GM18519 (cell line): ENCODE measurements at regions not wholly inside any gene's neighbourhood (a gene's known extent, or its start where the extent isn't known, plus 50 kb on each side); places are given as distances from the start of the nearest gene placed in this dataset.
A peak's percentile ranks its signal among the peaks of the same experiment; 100 is the strongest.

ENCODE experiments used
- ATAC-seq: cut with Tn5 transposase; IDR thresholded peaks from one replicate; pipeline ENCODE4 v1.9.1; 2021; ENCODE audit warnings: mild to moderate bottlenecking, moderate library complexity; ENCODE audit not compliant: unreplicated experiment, low FRiP score

- ATAC-seq, result no peak
These were observed 219.0 kb upstream of the NAV2 start for GRCh38 chr11:19493446-19494213.

DNA sequence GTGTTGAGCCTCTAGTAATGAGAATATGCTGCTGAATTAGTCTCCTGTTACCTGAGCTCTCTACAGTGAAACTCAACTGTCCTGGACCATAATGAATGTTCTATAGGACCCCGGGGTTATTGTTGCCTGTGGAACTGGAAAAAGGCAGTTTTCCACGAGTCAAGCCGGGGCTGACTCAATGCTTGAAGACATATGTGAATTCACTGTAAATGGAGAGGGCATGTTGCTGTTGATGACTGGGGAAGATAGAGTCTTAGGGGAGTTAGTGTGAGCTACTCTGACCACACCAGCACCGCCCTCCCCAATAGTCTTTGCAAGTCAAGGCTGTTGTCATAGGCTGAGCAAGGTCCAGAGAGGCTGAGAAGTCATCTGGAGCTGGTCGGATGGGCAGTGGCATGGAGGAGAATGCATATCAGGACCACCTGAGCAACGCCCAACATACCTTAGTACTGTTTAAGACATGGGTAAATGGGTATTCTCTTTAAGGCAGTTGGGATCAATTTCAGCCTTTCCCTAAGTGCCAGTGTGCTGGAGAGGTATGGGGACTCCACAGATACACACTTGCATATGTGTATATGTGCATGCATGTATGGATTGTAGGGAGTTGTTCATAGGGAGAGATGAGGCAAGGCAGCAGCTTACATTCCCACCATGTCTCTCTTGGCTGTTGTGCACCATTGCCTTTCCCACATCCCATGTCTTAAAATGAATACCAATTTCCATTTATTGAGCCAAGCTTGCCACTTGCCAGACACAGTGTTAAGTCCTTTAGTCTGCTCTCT is 230.1 kb upstream of the NAV2 start:
- ATAC-seq, result no peak

GRCh38 chr11:19480540-19480939 is 232.1 kb upstream of the NAV2 start:
- no peak for ATAC-seq

DNA sequence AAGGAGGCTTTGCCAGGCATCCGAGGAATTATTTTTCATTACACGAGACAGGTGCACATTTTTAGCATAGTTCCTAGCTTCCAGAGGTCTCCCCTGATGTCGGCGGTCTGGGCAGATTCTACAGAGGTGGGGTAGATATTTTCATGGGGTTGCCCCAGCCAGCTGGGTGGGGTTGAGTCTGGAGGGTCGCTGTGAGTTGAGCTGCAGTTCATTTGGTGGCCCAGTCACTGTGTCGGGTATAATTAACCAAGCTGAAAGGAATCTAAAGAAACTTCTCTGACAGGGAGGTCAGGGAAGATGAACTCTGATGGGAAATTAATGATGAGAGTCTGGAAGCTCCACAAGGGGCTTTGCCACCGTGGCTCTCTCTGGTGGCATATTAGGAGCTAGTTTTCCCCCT is 233.7 kb upstream of the NAV2 start:
- no peak for ATAC-seq

DNA sequence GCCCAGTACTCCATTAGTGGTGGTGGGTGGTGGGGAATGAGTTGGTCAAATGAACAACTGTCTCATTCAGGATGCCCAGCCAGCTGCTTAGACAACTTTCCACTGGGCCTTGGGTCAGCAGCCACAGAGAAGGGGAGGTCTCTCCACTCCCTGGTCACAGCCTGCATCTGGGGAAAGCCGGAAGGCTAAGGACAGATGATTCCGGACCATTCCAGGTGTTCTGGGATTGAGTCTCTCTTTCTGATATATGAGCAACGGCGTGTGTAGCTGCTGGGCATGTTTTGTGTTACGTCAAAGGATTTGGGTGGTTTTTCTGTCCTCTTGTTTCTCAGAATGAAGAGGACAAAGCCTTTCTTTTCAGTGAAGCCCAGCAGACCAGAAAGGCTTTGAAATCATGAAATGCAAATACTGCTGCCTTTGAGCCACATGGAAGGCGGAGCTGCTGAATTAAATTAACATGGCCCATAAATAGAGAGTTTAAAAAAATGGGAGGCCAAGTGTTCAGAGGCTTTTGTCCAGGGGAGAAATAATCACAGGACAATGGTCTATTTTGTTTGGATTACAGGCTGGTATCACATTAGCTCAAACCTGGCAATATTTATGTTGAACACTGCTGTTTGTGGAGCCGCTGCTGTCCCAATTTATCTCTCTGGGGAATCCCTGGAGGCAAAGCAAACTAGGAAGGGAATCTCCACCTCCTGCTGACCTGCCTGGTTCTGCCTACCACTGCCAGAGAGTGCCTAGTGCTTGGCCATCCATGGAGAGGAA is 234.4 kb upstream of the E2F8 start:
- peak; percentile 61 for ATAC-seq

GRCh38 chr11:19474211-19474610 is 233.5 kb upstream of the E2F8 start:
- no peak for ATAC-seq

DNA sequence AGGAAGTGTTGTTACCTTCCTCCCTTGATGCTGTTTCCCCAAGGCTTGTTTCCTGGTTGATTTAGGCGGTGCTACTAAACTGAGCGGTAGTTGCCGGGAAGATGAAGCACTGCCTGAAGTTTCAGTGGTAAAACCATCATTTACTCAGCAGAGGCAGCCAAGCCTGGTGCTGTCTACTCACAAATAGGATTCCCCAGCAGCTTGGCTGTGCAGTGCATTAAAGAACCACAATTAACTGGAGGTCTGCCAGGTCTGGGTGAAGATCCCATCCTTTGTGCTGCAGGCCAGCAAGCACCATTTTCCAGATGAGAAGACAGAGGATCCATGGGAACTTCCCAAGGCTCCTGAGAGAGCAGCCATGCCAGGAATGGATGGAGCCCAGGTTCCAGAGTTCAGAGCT is 231.9 kb upstream of the E2F8 start:
- ATAC-seq, result no peak

- no peak for ATAC-seq
These were observed 227.2 kb upstream of the E2F8 start for GRCh38 chr11:19467904-19468303.

DNA sequence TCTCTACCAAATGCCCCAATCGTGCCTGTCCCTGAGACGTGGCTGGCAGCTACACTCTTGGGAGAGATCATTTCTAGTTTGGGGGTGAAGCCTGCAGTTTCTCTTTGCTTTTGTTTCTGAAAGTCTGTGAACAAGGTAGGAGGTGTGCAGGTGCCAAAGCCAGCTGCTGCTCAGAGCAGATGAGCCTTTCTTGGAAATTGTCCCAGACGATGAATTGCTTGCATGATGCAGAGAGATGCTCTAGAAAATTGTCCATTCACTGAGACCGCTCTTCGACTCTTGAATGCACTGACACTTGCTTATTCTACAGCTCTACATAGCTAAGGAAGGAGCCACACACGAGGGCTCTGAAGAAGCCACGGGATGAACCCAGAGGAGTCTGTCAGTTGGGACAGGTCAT is 225.6 kb upstream of the E2F8 start:
- no peak for ATAC-seq

- ATAC-seq, result no peak
These were observed 223.2 kb upstream of the E2F8 start for GRCh38 chr11:19463976-19464375.

- ATAC-seq, result no peak
These were observed 220.1 kb upstream of the E2F8 start for GRCh38 chr11:19460718-19461405.

DNA sequence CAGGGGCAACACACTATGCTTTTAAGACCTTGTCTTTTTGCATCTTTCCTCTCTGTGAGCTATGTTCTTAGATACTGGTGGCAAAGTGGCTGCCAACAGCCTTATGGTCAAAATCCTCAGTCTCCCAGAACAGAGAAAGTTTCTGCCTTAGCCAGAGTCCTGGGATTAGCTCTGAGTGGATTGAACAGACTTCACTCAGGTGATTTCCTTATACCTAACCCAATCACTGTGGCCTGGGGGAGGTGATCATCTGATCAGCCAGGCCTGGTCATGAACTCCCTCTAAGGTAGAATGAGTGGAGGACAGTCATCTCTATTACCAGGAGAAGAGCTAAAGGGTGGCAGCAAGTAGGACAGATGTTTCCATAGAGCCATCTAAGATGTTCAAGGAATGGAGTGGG is 218.5 kb upstream of the E2F8 start:
- no peak for ATAC-seq

GRCh38 chr11:19458721-19459120 is 218.0 kb upstream of the E2F8 start:
- no peak for ATAC-seq

DNA sequence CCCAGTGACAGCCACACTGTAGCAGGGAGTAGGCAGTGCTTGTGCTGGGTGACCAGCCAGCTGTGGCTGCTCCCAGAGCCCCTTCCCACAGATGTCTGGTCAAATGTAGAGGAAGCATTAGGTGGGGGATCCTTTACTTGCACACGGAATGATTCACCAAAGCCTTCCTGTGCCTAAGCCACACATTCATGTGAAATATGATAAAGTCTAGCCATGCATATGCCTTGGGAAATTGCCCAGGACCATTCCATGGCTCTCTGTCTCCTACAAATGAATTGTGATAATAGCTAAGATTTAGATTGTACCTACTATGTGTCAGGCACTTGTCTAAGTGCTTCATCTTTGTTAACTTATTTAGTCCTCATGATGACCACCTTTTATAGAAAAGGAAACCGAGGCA is 217.5 kb upstream of the E2F8 start:
- no peak for ATAC-seq

DNA sequence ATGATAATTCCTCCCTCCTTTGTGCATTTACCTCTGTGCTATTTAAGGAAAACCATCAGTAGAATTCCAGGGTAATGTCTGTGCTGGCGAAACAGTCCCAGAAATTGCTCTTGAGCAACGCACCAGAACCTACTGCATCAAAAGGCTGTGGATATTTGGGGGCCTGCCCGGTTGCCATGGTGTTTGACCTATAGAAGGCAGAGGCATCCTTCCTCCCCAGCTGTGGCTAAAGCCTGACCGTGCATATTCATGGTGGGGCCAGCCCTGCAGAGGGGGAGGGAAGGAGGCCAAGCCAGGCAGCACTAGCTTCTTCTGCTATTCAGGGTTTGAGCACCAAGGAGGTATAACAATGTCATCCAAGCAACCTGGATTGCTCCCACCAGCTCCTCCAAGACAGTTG is 215.0 kb upstream of the E2F8 start:
- no peak for ATAC-seq

GRCh38 chr11:19453651-19454257 is 213.0 kb upstream of the E2F8 start:
- no peak for ATAC-seq

DNA sequence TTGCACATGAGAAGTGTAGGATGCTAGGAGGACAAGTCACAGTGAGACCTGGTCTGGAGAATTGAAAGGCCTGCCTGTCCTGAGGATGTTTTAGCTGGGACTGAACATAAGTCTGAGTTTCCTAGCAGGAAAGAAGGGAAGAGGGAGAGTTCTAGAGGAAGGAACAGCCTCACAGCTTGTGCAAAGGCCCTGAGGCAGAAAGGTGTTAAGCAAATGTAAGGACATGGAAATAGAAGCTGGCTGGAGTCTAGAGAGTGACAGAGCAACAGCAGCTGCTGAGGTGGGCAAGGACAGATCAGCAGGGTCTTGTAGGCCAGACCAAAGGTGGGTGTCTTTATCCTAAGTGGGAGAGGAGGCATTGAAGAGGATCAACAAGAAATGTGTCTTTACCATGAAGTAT is 210.9 kb upstream of the E2F8 start:
- ATAC-seq, result no peak

- no peak for ATAC-seq
These were observed 209.5 kb upstream of the E2F8 start for GRCh38 chr11:19450282-19450681.

- no peak for ATAC-seq
These were observed 207.9 kb upstream of the E2F8 start for GRCh38 chr11:19448651-19449050.

- ATAC-seq, result no peak
These were observed 206.4 kb upstream of the E2F8 start for GRCh38 chr11:19447150-19447566.
